A673 (cell line): ENCODE measurements at regions not wholly inside any gene's neighbourhood (a gene's known extent, or its start where the extent isn't known, plus 50 kb on each side); places are given as distances from the start of the nearest gene placed in this dataset.

Experiments used
- BruUV-seq: library from RNA; stranded (reverse); fragments of 400-500 nt; replicated peaks from 2 replicates; lab custom pipeline; 2021; lab: Mats Ljungman, UMichigan
- CTCF ChIA-PET: fragments of 300-600 bp; sonication (Branson Sonifier 250); formaldehyde crosslinking; loops from one replicate; lab custom pipeline; 2022; ENCODE audit warnings: antibody characterized with exemption; lab: Charles Lee
- POLR2A ChIA-PET: fragments of 300-600 bp; sonication (Branson Sonifier 250); formaldehyde crosslinking; loops from one replicate; lab custom pipeline; 2022; ENCODE audit warnings: antibody characterized with exemption; ENCODE audit not compliant: low non-redundant PET; lab: Charles Lee
- DNase-seq: peaks from one replicate; pipeline ENCODE4 v3.0.0-alpha.2; 2015; ENCODE audit warnings: low spot score
- H3K27ac ChIP-seq: fragments of 200-600 bp; sonication (generic); 2 replicates; pipeline ENCODE4 v1.5.1; 2016; ENCODE audit warnings: mixed run types, low read depth, mild to moderate bottlenecking, mixed read lengths, antibody characterized with exemption, low read length; ENCODE audit not compliant: poor library complexity, severe bottlenecking
- H3K27me3 ChIP-seq: fragments of 200-600 bp; sonication (generic); replicated peaks from 2 replicates; pipeline ENCODE4 v1.6.1; 2017; ENCODE audit warnings: mixed run types, low read depth, mild to moderate bottlenecking, mixed read lengths, antibody characterized with exemption, low read length; ENCODE audit not compliant: insufficient read depth, poor library complexity
- H3K36me3 ChIP-seq: fragments of 200-600 bp; sonication (generic); 2 replicates; pipeline ENCODE4 v1.6.1; 2016; ENCODE audit warnings: mixed run types, mild to moderate bottlenecking, mixed read lengths, antibody characterized with exemption, low read length; ENCODE audit not compliant: insufficient read depth, poor library complexity, severe bottlenecking
- H3K4me1 ChIP-seq: fragments of 200-600 bp; sonication (generic); 2 replicates; pipeline ENCODE4 v1.6.1; 2017; ENCODE audit warnings: mixed run types, mild to moderate bottlenecking, mixed read lengths, antibody characterized with exemption, low read length; ENCODE audit not compliant: insufficient read depth, poor library complexity, severe bottlenecking
- H3K4me3 ChIP-seq: fragments of 200-600 bp; sonication (generic); 2 replicates; pipeline ENCODE4 v1.5.1; 2016; ENCODE audit warnings: low read depth, mixed run types, mild to moderate bottlenecking, mixed read lengths, low read length; ENCODE audit not compliant: poor library complexity, severe bottlenecking
- H3K9me3 ChIP-seq: fragments of 200-600 bp; sonication (generic); 2 replicates; pipeline ENCODE4 v1.6.1; 2016; ENCODE audit warnings: mixed run types, low read depth, mild to moderate bottlenecking, mixed read lengths, antibody characterized with exemption, low read length; ENCODE audit not compliant: poor library complexity, severe bottlenecking
- CTCF ChIP-seq: fragments of 300-800, 200-600 bp; sonication (generic); conservative IDR thresholded peaks from 2 replicates; pipeline ENCODE4 v1.5.1; 2017; ENCODE audit warnings: low read depth, mild to moderate bottlenecking, antibody characterized with exemption, low read length, moderate library complexity, mixed read lengths
- EZH2 ChIP-seq: fragments of 200-600 bp; sonication (generic); IDR thresholded peaks from 2 replicates; pipeline ENCODE4 v1.6.1; 2017; ENCODE audit warnings: borderline replicate concordance, low read depth, mild to moderate bottlenecking, mixed read lengths, antibody characterized with exemption, low read length; ENCODE audit not compliant: poor library complexity, severe bottlenecking
- intact Hi-C: fragments of 100-400 bp; cut with micrococcal nuclease; formaldehyde crosslinking; loops from one replicate; pipeline ENCODE4 v1.10.0; 2022; ENCODE audit not compliant: unreplicated experiment

DNA sequence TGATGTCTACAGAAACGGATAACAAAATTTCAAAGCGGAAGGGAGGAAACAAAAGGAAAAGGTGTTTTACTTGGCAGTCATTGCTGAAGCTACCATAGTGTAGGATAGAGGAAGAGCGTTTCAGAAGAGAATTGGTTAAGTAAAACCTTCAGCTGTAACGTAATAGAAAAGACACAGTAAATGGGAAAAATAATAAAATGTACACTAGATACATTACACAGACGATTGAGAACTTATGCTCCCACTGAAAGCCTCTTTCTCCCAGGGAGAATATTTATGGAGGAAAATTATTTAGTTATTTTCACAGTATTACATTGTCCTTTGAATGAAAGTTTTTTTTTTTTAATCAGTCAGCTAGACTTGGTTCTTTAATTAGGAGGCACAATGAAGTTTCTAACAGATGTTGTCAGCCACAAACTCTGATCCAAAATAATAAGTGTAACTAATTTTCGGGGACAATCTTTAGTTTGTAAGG lies 90.7 kb upstream of the PRDM1 start:
- ChIA-PET CTCF (no interaction called here), POLR2A (no interaction called here)
- H3K4me3 ChIP-seq: no peak overlapping the region
- peaks cover 6% of the 10 kb centered on the region for H3K4me1 ChIP-seq
- TF ChIP-seq EZH2 (no peak), CTCF (no peak)
- no peak for DNase-seq
- H3K27ac ChIP-seq: no peak overlapping the region
- H3K9me3 ChIP-seq: no peaks in the 10 kb centered on the region
- no peaks in the 10 kb centered on the region for H3K36me3 ChIP-seq
- intact Hi-C loops: loop anchor here (10.0 kb wide), 1 partner anchor 229 kb away; no protein-coding TSS in a partner anchor
- H3K27me3 ChIP-seq: peaks cover 58% of the 10 kb centered on the region
- no TSS peak for BruUV-seq

GRCh38 chr6:105994591-105995390 lies 91.3 kb upstream of the PRDM1 start:
- Histone ChIP-seq H3K4me1 (peaks cover 6% of the 10 kb centered on the region), H3K27me3 (peaks cover 58% of the 10 kb centered on the region), H3K9me3 (no peaks in the 10 kb centered on the region), H3K27ac (no peak overlapping the region), H3K4me3 (peak overlapping the region; percentile 51), H3K36me3 (no peaks in the 10 kb centered on the region)
- TF ChIP-seq EZH2 (no peak), CTCF (no peak)
- ChIA-PET POLR2A (no interaction called here), CTCF (no interaction called here)
- peak; percentile 67 for DNase-seq
- intact Hi-C loops: loop anchor here (10.0 kb wide), 1 partner anchor 230 kb away; no protein-coding TSS in a partner anchor
- no TSS peak for BruUV-seq

DNA sequence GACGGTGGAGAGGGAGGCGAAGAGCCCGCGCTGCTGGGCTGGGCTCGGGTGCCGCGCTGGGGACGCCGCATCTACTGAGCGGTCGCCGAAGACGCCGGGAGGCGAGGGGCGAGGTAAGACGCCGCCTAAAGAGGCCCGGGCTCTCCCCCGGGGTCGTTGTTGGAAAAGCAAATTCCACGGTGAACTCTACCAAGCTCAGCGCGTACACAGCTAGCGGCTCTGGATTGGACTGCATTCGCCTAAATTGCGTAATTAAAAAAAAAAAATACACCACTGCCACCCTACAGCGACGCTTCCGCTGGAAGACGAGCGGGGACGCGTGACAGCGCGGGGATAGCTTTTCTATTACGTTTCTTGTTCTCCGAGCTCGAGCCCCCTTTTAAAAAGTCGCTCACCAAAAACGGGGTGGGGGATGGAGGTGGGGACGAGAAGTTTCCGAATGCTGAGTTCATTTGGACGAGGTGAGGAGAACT lies 92.0 kb upstream of the PRDM1 start:
- H3K27ac ChIP-seq: no peak overlapping the region
- peaks cover 6% of the 10 kb centered on the region for H3K4me1 ChIP-seq

More for the DNA sequence above, 92.0 kb upstream of the PRDM1 start:
- Histone ChIP-seq H3K36me3 (no peaks in the 10 kb centered on the region), H3K27me3 (peaks cover 58% of the 10 kb centered on the region), H3K4me3 (peak overlapping the region; percentile 51), H3K9me3 (no peaks in the 10 kb centered on the region)
- no TSS peak for BruUV-seq
- DNase-seq: peak; percentile 55
- intact Hi-C loops: loop anchor here (10.0 kb wide), 1 partner anchor 231 kb away; no protein-coding TSS in a partner anchor
- ChIA-PET CTCF (no interaction called here), POLR2A (no interaction called here)
- TF ChIP-seq EZH2: no peak
